ENCODE measurements at regions not wholly inside any gene's neighbourhood (a gene's known extent, or its start where the extent isn't known, plus 50 kb on each side); places are given as distances from the start of the nearest gene placed in this dataset.

- H3K27me3 ChIP-seq (replicated peaks in 1 of 4; ENCODE audit: control insufficient read depth in 3 of 4, extremely low read depth in 1 of 4, insufficient read depth in 3 of 4, low read length in 3 of 4) = no peaks in the 10 kb centered on the region
- WGBS, 2 experiments (ENCODE audit: extremely low coverage in 1 of 2, insufficient coverage in 1 of 2, insufficient read length in 1 of 2, insufficient replicate concordance in 2 of 2, low coverage in 1 of 2, low lambda C conversion rate in 2 of 2, missing lambda C conversion rate in 1 of 2) = 88% methylated on average over 3 of the region's 3 CpGs; no CpG with 5 or more reads in 1 of the 2 experiments
- H4K91ac ChIP-seq (replicated peaks; ENCODE audit: insufficient read length, low read length) = no peak overlapping the region
- H3K56ac ChIP-seq (replicated peaks; ENCODE audit: insufficient read length, low read depth, low read length) = no peak overlapping the region
- no peak overlapping the region for H3K18ac ChIP-seq (ENCODE audit: extremely low read depth, low read length)
- H2BK15ac ChIP-seq (ENCODE audit: low read length) = no peak overlapping the region
- no peak overlapping the region for H2BK5ac ChIP-seq (ENCODE audit: low read depth, low read length)
- H3K4me3 ChIP-seq (ENCODE audit: extremely low read depth in 1 of 4, insufficient read depth in 2 of 4, low read depth in 3 of 4, low read length in 4 of 4) = no peak overlapping the region
- no peaks in the 10 kb centered on the region for H3K79me1 ChIP-seq (ENCODE audit: low read depth, low read length)
- FAIRE-seq = no peak
- TF ChIP-seq HDAC6 (IDR thresholded peaks at IDR 0.05; ENCODE audit: low read depth, low read length) (no peak), CBX8 (IDR thresholded peaks at IDR 0.05; ENCODE audit: borderline replicate concordance, low read depth, low read length) (no peak), FOSL1 (IDR thresholded peaks at IDR 0.05; ENCODE audit: insufficient read depth, low read depth, low read length) (no peak), SRF (IDR thresholded peaks at IDR 0.05; ENCODE audit: low read depth, low read length) (no peak), ATF3 (IDR thresholded peaks at IDR 0.05; ENCODE audit: insufficient read depth, low read depth, low read length) (no peak), KDM4A (IDR thresholded peaks at IDR 0.05; ENCODE audit: low read depth, low read length, severe bottlenecking) (no peak), RBBP5 (IDR thresholded peaks at IDR 0.05; ENCODE audit: borderline replicate concordance, low read depth, low read length) (no peak), CEBPB (IDR thresholded peaks at IDR 0.05; ENCODE audit: low read depth, low read length) (no peak), SP1 (IDR thresholded peaks at IDR 0.05; ENCODE audit: low read depth, low read length) (no peak), SP4 (IDR thresholded peaks at IDR 0.05; ENCODE audit: low read length) (no peak), RFX5 (IDR thresholded peaks at IDR 0.05; ENCODE audit: borderline replicate concordance, low read depth, low read length) (no peak), SUZ12 (IDR thresholded peaks at IDR 0.05; ENCODE audit: low read length) (no peak)
- H2AK5ac ChIP-seq (ENCODE audit: low read depth, low read length) = no peak overlapping the region
- no peaks in the 10 kb centered on the region for H3K9me3 ChIP-seq (ENCODE audit: insufficient read depth in 2 of 2, low read depth in 1 of 2, low read length in 1 of 2)
- H3K23me2 ChIP-seq (ENCODE audit: low read depth, low read length) = no peaks in the 10 kb centered on the region
- no peak overlapping the region for H4K5ac ChIP-seq (ENCODE audit: insufficient read length, low read depth, low read length)
- H2BK20ac ChIP-seq (ENCODE audit: low read length) = no peak overlapping the region
- no peak overlapping the region for H2BK12ac ChIP-seq (ENCODE audit: low read depth, low read length)
- CTCF ChIA-PET (ENCODE audit: partially characterized antibody) = no interaction called here
- no peak overlapping the region for H3K14ac ChIP-seq (ENCODE audit: insufficient read length)
- H3K9ac ChIP-seq (replicated peaks in 1 of 4; ENCODE audit: extremely low read depth in 1 of 4, low read depth in 3 of 4, low read length in 3 of 4) = no peak overlapping the region
- no peak overlapping the region for H3K23ac ChIP-seq (ENCODE audit: insufficient read length)
- H3K36me3 ChIP-seq (ENCODE audit: control insufficient read depth in 2 of 4, insufficient read depth in 4 of 4, low read length in 3 of 4) = no peaks in the 10 kb centered on the region
- no peak overlapping the region for H3K27ac ChIP-seq (ENCODE audit: low read depth, low read length)
- no peaks in the 10 kb centered on the region for H3K4me1 ChIP-seq (replicated peaks in 1 of 4; ENCODE audit: control insufficient read depth in 3 of 4, insufficient read depth in 4 of 4, low read length in 3 of 4)
- no peak overlapping the region for H3K4ac ChIP-seq (replicated peaks; ENCODE audit: insufficient read length, low read depth, low read length)
- no peaks in the 10 kb centered on the region for H4K20me1 ChIP-seq (replicated peaks in 1 of 2; ENCODE audit: control insufficient read depth in 1 of 2, insufficient read depth in 2 of 2, low read length in 2 of 2)
- POLR2A ChIA-PET (ENCODE audit: partially characterized antibody) = no interaction called here
- H4K8ac ChIP-seq (ENCODE audit: extremely low read depth, insufficient read depth, low read length) = no peak overlapping the region
- H3K79me2 ChIP-seq (ENCODE audit: control insufficient read depth in 1 of 2, insufficient read depth in 2 of 2, low read length in 2 of 2) = no peaks in the 10 kb centered on the region
- no peak overlapping the region for H3K4me2 ChIP-seq (ENCODE audit: insufficient read depth in 1 of 2, low read depth in 2 of 2, low read length in 2 of 2)
- DNase-seq (ENCODE audit: low read depth in 1 of 2, low spot score in 2 of 2) = no peak
- H2AFZ ChIP-seq (ENCODE audit: low read length) = no peak overlapping the region; the same call in 1 of the 2 replicates
- no peak overlapping the region for H2BK120ac ChIP-seq (replicated peaks; ENCODE audit: low read depth, low read length)
These were observed 175.5 kb downstream of the SDHAF3 start for GRCh38 chr7:97293031-97293430.
